ENCODE measurements at regions not wholly inside any gene's neighbourhood (a gene's known extent, or its start where the extent isn't known, plus 50 kb on each side); places are given as distances from the start of the nearest gene placed in this dataset.

- no peak for DNase-seq
Observed at GRCh38 chr12:60148109-60148508, 552.3 kb downstream of the SLC16A7 start.

DNA sequence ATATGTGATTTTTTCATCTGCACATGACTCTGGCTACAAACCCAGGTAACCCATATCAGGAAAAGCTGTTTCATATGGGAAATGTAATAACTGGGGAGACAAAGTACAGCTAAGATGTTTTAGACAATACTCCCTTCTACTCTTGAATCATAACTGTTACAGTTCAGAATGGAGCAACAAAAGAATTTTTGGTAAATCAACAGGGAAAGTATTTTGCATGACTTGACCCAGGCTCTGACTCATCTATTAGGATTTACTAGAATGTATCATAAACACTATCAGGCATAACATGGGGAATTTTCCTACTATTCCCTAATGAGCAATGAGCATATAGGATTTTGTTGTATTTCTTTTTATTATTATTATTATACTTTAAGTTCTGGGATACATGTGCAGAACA is 553.0 kb downstream of the SLC16A7 start:
- DNase-seq: no peak

DNA sequence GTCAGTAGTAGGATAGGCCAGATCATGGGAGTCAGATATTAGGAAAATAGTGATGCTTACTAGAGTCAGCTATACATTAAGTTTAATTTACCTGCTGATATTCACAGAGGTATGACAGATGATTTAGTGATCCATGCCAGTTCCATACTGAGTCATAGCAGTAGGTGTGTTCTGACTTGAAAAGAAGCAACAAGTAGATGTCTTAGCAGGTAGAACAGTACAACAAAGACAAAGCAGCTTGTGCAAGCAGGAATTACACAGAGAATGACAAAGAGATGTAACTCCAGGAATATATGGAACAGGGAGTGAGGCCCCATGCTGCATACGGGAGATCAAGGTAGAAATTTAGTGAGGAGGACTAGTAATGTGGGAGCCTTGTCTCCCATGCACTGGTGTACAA is 556.9 kb downstream of the SLC16A7 start:
- no peak for DNase-seq

- DNase-seq: no peak
Observed at GRCh38 chr12:60159761-60160160, 563.9 kb downstream of the SLC16A7 start.

DNA sequence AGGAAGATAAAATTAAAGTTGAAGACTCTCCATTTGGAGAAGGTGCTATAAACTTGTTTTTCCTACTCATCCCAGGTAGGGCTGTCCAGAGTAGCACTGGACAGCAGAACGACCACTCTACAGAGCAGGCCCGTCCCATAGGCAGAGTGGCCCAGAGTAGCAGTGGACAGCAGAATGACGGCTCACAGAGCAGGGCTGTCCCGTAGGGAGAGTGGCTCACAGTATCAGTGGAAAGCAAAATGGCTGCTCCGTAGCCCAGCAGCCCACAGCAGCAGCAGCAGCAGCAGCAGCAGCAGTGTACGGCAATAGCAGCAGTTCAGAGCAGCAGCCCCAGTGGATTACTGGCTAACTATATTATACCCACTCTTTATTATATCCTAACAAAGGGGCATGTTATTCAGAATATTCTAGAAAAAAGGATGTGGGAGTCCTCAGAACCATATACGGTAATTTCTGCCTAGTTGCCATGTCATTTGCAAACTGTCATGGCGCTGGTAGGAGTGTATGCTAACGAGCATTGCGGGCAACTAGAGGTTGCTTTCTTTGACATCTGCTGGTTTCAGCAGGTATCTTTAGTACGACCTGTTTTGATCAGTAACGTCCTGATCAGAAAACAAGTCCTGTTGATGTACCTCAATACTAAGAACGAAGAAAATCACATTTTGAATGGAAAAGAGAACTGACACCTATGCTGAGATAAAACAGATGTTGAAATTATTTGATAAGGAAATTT is 567.3 kb downstream of the SLC16A7 start:
- DNase-seq: no peak

DNA sequence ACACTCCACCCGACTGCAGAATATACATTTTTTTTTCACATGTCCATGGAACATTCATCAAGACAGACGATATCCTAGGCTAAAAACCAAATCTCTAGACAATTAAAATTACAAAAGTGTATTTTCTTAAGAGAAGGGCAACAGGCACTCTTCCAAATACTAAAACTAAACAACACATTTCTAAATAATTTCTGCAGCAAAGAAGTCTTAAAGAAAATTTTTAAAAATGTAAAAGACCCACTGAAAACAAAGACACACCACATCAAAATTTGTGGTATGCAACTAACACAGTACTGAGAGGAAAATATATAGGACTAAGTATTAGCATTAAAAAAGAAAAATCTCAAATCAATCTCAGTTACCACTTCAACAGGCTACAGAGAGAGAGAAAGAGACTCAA is 570.0 kb downstream of the SLC16A7 start:
- no peak for DNase-seq

DNA sequence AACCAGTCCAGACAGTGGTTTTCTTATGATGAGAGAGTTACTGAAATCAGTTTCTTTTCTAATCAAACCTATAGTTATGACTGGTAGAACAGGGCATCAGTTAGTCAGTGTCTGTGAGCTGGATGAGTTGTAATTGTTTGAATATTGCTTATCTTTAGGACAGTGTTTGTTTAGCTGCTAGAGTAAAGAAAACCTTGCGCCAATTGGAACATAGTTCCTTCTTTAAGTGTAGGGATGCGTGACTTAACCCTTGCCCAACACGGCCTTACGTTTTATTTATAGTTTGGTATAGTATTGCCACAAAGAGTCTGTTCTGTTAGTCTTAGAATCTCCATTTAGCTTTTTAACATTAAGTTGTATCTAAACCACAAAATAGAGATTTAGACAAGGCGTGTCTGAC is 572.6 kb downstream of the SLC16A7 start:
- no peak for DNase-seq

DNA sequence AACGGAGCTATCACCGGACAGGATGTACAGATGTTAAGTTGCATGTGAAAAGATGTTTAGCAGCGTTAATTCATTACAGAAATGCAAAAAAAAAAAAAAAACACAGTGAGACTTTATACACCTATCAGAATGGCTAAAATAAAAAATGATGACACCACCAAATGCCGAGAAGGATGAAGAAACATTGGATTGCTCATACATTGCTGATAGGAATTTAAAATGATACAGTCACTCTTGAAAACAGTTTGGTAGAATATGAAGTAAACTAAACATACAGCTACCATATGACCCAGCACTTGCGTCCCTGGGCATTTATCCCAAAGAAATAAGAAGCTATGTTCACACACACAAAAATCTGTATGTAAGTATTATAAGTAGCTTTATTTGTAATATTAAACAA is 574.1 kb downstream of the SLC16A7 start:
- no peak for DNase-seq

- no peak for DNase-seq
Observed at GRCh38 chr12:60172266-60173211, 576.7 kb downstream of the SLC16A7 start.

DNA sequence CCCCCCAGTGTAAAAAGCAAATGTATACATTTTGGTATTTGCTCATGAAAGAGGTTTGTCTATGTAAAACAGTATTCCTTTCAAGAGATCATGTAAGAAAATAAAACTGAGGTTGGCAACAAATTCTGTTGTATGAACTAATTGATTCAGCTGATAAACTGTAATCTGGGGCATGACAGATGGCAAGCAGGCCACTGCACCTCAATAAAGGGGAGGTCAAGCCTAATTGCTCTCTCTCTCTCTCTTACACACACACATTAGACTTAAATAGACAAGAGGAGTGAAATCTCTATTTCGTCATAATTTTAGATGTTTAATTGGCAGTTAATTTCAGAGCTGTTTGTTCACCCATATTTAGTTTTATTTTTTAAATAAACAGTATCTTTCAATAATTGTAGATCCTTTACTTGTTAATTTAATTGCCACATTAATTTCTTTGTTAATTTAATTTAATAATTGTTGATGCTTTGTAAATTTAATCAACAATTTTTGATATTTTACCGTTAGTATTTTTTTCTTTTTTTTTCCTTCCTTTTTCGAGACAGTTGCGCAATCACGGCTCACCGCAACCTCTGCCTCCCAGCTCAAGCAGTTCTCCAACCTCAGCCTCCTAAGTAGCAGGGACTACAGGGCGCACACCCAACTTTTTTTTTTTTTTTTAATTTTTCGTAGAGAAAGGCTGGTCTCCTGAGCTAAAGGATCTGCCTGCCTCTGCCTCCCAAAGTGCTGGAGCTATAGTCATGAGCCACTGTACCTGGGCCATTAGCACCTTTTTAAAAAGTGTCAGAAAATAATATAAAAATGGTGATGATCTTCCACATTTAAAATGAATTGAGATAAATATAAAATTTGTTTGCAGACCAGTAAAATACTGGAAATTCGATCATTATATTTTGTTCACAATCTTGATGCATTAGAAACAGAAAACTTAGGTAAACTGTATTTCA is 577.7 kb downstream of the SLC16A7 start:
- no peak for DNase-seq

GRCh38 chr12:60174476-60174875 is 578.6 kb downstream of the SLC16A7 start:
- no peak for DNase-seq

- no peak for DNase-seq
Observed at GRCh38 chr12:60174941-60175340, 579.1 kb downstream of the SLC16A7 start.

DNA sequence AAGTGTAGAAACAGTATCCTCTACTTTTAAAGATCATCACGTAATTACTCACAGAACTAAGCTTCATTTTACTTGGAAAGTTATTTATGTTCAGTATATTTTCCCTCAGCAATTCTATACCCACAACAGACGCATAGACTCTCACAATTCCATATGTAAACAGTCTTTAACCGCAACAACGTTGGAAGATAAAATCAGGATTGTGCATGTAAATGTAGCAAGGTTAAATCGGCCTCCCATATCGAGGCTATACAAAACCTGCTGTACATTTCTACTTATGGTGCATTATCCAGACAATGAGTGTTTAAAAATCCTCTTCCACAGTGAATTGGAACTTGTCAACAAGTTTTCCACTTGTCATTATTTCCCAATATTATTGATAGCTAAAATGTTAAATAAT is 581.1 kb downstream of the SLC16A7 start:
- DNase-seq: no peak

- DNase-seq: no peak
Observed at GRCh38 chr12:60180298-60180697, 584.5 kb downstream of the SLC16A7 start.

- DNase-seq: no peak
Observed at GRCh38 chr12:60182354-60182753, 586.5 kb downstream of the SLC16A7 start.

GRCh38 chr12:60184096-60184495 is 588.3 kb downstream of the SLC16A7 start:
- no peak for DNase-seq

DNA sequence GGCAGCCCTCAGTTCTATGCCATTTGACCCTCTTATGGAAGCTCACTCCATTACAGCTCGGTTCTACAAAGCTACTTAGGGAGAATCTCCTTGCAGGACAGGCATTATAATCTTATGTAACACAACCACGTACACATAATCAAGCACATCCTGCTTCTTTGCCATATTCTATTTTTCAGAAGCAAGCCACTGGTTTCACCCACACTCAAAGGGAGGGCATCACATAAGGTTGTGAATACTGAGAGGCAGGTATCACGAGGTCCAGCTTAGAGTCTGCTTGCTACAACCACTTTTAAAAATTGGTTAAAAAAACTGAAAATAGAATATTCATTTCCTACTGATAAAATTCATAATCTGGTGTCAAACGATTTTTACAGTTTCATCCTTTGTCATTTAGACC is 589.2 kb downstream of the SLC16A7 start:
- no peak for DNase-seq

DNA sequence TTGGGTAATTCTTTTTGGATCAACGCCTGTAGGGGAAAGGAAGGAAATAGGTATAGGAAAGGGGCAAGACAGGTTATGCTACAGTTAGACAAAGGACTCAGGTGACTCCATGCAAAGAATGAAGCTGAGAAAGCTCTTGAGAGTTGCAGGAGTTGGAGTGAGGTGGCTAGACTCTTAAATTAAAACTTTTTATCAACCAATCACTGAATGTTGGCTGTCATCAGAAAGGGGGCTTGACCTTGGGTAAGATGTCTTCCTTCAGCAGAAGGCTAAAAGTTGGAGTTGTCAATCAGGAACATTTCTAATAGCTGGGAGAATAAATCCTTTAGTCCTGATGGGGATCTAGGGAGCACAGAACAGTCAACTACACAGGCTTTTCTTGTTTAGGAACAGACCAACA is 595.4 kb downstream of the SLC16A7 start:
- DNase-seq: no peak

DNA sequence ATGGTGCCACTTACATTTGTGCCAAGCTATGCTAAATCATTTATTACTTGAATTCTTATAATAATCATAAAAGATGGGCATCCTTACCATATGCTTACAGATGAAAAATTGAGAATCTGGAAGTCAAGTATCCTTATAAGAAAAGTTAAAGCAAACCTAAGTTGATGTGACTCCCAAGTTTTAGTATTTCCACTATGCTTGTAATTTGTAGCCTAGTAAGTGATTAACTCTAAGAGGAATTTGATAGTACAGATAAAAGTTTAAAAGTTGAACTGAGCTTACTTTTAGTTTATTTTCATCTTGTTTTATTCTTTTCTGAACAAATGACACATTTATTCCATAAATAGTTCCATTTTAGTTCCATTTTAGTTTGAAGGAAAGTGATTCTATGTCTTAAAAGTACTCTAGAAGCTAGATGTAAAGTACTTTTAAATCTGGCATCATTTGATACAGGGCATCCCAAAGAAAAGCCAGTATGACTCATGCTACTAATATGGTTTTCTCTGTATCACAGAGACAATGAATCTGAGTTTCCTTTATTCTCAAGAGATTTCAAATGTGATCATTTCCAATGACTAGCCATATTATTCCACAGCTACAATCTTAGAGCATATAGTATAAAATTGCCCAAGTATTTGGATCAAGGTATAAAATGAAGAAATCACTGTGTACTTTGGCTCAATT is 596.0 kb downstream of the SLC16A7 start:
- DNase-seq: no peak

GRCh38 chr12:60194678-60195077 is 598.8 kb downstream of the SLC16A7 start:
- no peak for DNase-seq

DNA sequence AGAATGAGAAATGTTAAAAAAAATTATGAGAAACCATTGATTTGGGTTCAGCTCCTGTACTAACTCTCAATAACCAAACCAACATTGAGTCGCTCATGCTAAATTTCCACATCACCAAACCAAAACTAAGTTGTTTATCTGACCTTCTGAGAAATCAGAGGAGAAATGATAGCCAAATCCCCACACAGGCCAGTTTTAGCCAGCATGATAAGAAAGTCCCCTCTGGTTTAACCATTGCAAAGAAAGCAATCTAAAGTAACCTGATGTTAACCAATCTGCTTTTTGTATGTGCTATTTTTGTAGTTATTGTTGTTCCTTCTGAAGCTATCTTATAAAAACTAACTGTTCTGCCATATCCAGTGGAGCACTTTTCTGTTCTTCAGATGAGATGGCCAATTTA is 599.7 kb downstream of the SLC16A7 start:
- no peak for DNase-seq

DNA sequence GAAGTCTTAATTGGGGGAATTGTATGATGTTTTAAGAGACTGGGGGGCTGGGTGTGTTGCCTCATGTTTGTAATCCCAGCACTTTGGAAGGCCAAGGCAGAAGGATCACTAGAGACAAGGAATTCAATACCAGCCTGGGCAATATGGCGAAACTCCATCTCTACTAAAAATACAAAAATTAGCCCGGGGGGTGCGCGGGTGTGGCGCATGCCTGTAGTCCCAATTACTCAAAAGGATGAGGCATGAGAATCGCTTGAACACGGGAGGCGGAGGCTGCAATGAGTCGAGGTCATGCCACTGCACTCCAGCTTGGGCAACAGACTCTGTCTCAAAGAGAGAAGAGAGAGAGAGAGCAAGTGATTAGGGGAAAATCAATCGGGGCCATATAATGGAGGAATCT is 600.5 kb downstream of the SLC16A7 start:
- DNase-seq: no peak

Measured in occipital lobe (tissue), 1 donor.